ENCODE measurements at regions not wholly inside any gene's neighbourhood (a gene's known extent, or its start where the extent isn't known, plus 50 kb on each side); places are given as distances from the start of the nearest gene placed in this dataset.

DNA sequence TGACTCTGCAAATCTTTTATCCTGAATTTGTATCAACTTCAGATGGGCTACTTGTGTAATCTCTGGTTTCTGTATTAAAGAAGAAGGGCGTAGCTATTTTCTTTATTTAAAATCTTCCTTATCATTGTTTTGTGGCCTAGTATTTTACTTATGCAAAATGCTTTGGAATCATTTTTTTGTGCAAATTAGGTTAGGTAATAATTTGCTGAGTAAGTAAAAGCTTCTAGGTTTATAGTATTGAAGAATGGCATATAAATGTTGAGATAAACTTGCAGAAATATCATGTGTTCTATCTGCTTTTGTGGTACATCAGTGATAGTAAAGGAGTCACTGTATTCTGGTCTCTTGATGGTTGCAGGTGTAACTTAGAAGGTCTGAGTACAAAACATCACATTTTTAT is 197.2 kb upstream of the IL15 start:
- Histone ChIP-seq H3K27me3 (ENCODE audit: control insufficient read depth in 2 of 2, insufficient read depth in 2 of 2, low read length in 2 of 2) (no peaks in the 10 kb centered on the region), H3K4me1 (replicated peaks in 1 of 2; ENCODE audit: control insufficient read depth in 2 of 2, insufficient read depth in 2 of 2, low read length in 2 of 2) (no peaks in the 10 kb centered on the region), H2AFZ (ENCODE audit: low read depth, low read length) (no peak overlapping the region), H4K20me1 (replicated peaks; ENCODE audit: control insufficient read depth, insufficient read depth, low read length) (no peaks in the 10 kb centered on the region), H3K9me3 (replicated peaks; ENCODE audit: control insufficient read depth, insufficient read depth, low read depth, low read length) (no peaks in the 10 kb centered on the region), H3K9me1 (ENCODE audit: control insufficient read depth, insufficient read depth, low read length) (no peaks in the 10 kb centered on the region), H3K9ac (ENCODE audit: insufficient read depth in 1 of 2, low read depth in 2 of 2, low read length in 2 of 2) (no peak overlapping the region), H3K36me3 (ENCODE audit: control insufficient read depth, insufficient read depth, low read length) (no peaks in the 10 kb centered on the region), H3K79me2 (ENCODE audit: control insufficient read depth, insufficient read depth, low read length) (no peaks in the 10 kb centered on the region), H3K27ac (ENCODE audit: extremely low read depth, low read depth, low read length) (no peak overlapping the region), H3K4me2 (ENCODE audit: insufficient read depth, low read length) (no peak overlapping the region), H3K4me3 (no peak overlapping the region)
- no TSS peak for BruUV-seq (replicated peaks)
- WGBS (ENCODE audit: insufficient coverage, low coverage, missing lambda C conversion rate) = 8% methylated on average over 1 of the region's 1 CpG
- 0 out of 2 replicates have a peak, but pooled peaks have one; percentile 33 for TF ChIP-seq MAFK (IDR thresholded peaks at IDR 0.05; ENCODE audit: low read length)
- TF ChIP-seq NR1H2 (CRISPR knock-in tag; IDR thresholded peaks at IDR 0.05) = no peak
- no peak for TF ChIP-seq ZNF175 (CRISPR knock-in tag; IDR thresholded peaks at IDR 0.05; ENCODE audit: low read depth)
- TF ChIP-seq SRF (CRISPR knock-in tag; IDR thresholded peaks at IDR 0.05) = no peak
- no peak for TF ChIP-seq ZNF143 (CRISPR knock-in tag; IDR thresholded peaks at IDR 0.05)
- TF ChIP-seq SIRT6 (IDR thresholded peaks at IDR 0.05; ENCODE audit: low read depth, low read length) = no peak
- no peak for TF ChIP-seq XRCC4 (IDR thresholded peaks at IDR 0.05; ENCODE audit: extremely low read depth, insufficient read depth, insufficient read length)
- no peak for TF ChIP-seq ETV5 (CRISPR knock-in tag; IDR thresholded peaks at IDR 0.05; ENCODE audit: low read depth)
- TF ChIP-seq MAFF (IDR thresholded peaks at IDR 0.05; ENCODE audit: low read length) = peak; percentile 46; the same call in 1 of the 2 replicates
- no peak for TF ChIP-seq MXI1 (IDR thresholded peaks at IDR 0.05; ENCODE audit: low read depth, low read length)
- peak; percentile 78 for TF ChIP-seq ZNF316 (IDR thresholded peaks at IDR 0.05)
- TF ChIP-seq TOE1 (IDR thresholded peaks at IDR 0.05; ENCODE audit: borderline replicate concordance) = no peak
- TF ChIP-seq TOE1 (CRISPR knock-in tag; IDR thresholded peaks at IDR 0.05; ENCODE audit: borderline replicate concordance, low read depth) = no peak
- TF ChIP-seq ZNF140 (CRISPR knock-in tag; IDR thresholded peaks at IDR 0.05) = no peak
- TF ChIP-seq MAFG (tag; conservative IDR thresholded peaks at IDR 0.05) = peak; percentile 44
- TF ChIP-seq ZNF232 (CRISPR knock-in tag; IDR thresholded peaks at IDR 0.05) = no peak
- TF ChIP-seq SPI1 (IDR thresholded peaks at IDR 0.05; ENCODE audit: borderline replicate concordance, low read depth, low read length) = no peak
- no peak for TF ChIP-seq ZNF174 (CRISPR knock-in tag; IDR thresholded peaks at IDR 0.05)
- no peak for TF ChIP-seq NCOA2 (IDR thresholded peaks at IDR 0.05; ENCODE audit: partially characterized antibody in 2 of 2)
- TF ChIP-seq HNRNPL (IDR thresholded peaks at IDR 0.05; ENCODE audit: low read depth, low read length) = no peak
- TF ChIP-seq, protein P1, sequence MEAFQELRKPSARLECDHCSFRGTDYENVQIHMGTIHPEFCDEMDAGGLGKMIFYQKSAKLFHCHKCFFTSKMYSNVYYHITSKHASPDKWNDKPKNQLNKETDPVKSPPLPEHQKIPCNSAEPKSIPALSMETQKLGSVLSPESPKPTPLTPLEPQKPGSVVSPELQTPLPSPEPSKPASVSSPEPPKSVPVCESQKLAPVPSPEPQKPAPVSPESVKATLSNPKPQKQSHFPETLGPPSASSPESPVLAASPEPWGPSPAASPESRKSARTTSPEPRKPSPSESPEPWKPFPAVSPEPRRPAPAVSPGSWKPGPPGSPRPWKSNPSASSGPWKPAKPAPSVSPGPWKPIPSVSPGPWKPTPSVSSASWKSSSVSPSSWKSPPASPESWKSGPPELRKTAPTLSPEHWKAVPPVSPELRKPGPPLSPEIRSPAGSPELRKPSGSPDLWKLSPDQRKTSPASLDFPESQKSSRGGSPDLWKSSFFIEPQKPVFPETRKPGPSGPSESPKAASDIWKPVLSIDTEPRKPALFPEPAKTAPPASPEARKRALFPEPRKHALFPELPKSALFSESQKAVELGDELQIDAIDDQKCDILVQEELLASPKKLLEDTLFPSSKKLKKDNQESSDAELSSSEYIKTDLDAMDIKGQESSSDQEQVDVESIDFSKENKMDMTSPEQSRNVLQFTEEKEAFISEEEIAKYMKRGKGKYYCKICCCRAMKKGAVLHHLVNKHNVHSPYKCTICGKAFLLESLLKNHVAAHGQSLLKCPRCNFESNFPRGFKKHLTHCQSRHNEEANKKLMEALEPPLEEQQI (IDR thresholded peaks at IDR 0.05) = no peak
- in situ Hi-C loops (cut with MboI) = no loop called here
- ATAC-seq (no peak), FAIRE-seq (no peak), DNase-seq (ENCODE audit: extremely low read depth in 1 of 4, low spot score in 3 of 4) (no peak)
- CTCF ChIA-PET (ENCODE audit: low intra/inter-chr PET ratio) = no interaction called here
- intact Hi-C loops (cut with micrococcal nuclease) = no loop called here
- POLR2A ChIA-PET = no interaction called here
